ENCODE measurements at regions not wholly inside any gene's neighbourhood (a gene's known extent, or its start where the extent isn't known, plus 50 kb on each side); places are given as distances from the start of the nearest gene placed in this dataset.

GRCh38 chr6:11381801-11382513 lies 149.5 kb upstream of the NEDD9 start:
- H3K27ac Mint-ChIP-seq: no peak overlapping the region
- H3K4me3 Mint-ChIP-seq: no peak overlapping the region
- POLR2A ChIA-PET: no interaction called here
- ATAC-seq: no peak; the same call in 1 of the 2 replicates
- CTCF ChIA-PET: interaction anchor here (0.7 kb wide), 1 partner anchor 105 kb away, joined by 3 read pairs; no protein-coding TSS in a partner anchor
- peaks cover 16% of the 10 kb centered on the region for H3K4me1 Mint-ChIP-seq
- no peaks in the 10 kb centered on the region for H3K27me3 Mint-ChIP-seq (ENCODE audit: low read depth)
- TF ChIP-seq GRHL2 (CRISPR knock-in tag; IDR thresholded peaks at IDR 0.05; ENCODE audit: insufficient replicate concordance, severe bottlenecking): no peak
- no peak for TF ChIP-seq ZNF423 (CRISPR knock-in tag; IDR thresholded peaks at IDR 0.05)
- no peak for TF ChIP-seq OVOL2 (CRISPR knock-in tag; IDR thresholded peaks at IDR 0.05; ENCODE audit: borderline replicate concordance)
- no peak for TF ChIP-seq ZNF263 (CRISPR knock-in tag; IDR thresholded peaks at IDR 0.05; ENCODE audit: low read depth)
- TF ChIP-seq, protein P1, sequence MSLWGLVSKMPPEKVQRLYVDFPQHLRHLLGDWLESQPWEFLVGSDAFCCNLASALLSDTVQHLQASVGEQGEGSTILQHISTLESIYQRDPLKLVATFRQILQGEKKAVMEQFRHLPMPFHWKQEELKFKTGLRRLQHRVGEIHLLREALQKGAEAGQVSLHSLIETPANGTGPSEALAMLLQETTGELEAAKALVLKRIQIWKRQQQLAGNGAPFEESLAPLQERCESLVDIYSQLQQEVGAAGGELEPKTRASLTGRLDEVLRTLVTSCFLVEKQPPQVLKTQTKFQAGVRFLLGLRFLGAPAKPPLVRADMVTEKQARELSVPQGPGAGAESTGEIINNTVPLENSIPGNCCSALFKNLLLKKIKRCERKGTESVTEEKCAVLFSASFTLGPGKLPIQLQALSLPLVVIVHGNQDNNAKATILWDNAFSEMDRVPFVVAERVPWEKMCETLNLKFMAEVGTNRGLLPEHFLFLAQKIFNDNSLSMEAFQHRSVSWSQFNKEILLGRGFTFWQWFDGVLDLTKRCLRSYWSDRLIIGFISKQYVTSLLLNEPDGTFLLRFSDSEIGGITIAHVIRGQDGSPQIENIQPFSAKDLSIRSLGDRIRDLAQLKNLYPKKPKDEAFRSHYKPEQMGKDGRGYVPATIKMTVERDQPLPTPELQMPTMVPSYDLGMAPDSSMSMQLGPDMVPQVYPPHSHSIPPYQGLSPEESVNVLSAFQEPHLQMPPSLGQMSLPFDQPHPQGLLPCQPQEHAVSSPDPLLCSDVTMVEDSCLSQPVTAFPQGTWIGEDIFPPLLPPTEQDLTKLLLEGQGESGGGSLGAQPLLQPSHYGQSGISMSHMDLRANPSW (CRISPR knock-in tag; conservative IDR thresholded peaks at IDR 0.05; ENCODE audit: low read depth): no peak
- no peak for TF ChIP-seq TCF7 (CRISPR knock-in tag; IDR thresholded peaks at IDR 0.05; ENCODE audit: low read depth)
- no peak for TF ChIP-seq JUN (CRISPR knock-in tag; IDR thresholded peaks at IDR 0.05)
- no peak for TF ChIP-seq ARID4B (CRISPR knock-in tag; IDR thresholded peaks at IDR 0.05; ENCODE audit: borderline replicate concordance)
- TF ChIP-seq MYBL2 (CRISPR knock-in tag; IDR thresholded peaks at IDR 0.05): no peak
- no peak for DNase-seq (ENCODE audit: low spot score)
- peaks cover 5% of the 10 kb centered on the region; the same call in 1 of the 2 replicates for H3K36me3 Mint-ChIP-seq
- H3K9me3 Mint-ChIP-seq: peaks cover 10% of the 10 kb centered on the region

GRCh38 chr6:11380969-11381744 lies 148.7 kb upstream of the NEDD9 start:
- Mint-ChIP-seq H3K9me3 (peaks cover 18% of the 10 kb centered on the region), H3K27me3 (ENCODE audit: low read depth) (no peaks in the 10 kb centered on the region), H3K27ac (no peak overlapping the region), H3K4me1 (peaks cover 16% of the 10 kb centered on the region), H3K36me3 (peaks cover 8% of the 10 kb centered on the region), H3K4me3 (no peak overlapping the region)
- ChIA-PET CTCF (interaction anchor here (0.7 kb wide), 1 partner anchor 104 kb away, joined by 3 read pairs; no protein-coding TSS in a partner anchor), POLR2A (no interaction called here)
- DNase-seq (ENCODE audit: low spot score) (no peak), ATAC-seq (no peak)
- TF ChIP-seq PREB (CRISPR knock-in tag; IDR thresholded peaks at IDR 0.05; ENCODE audit: borderline replicate concordance) (no peak), ESRRA (CRISPR knock-in tag; IDR thresholded peaks at IDR 0.05; ENCODE audit: borderline replicate concordance) (no peak), ATF3 (CRISPR knock-in tag; conservative IDR thresholded peaks at IDR 0.05) (no peak), SMAD4 (CRISPR knock-in tag; IDR thresholded peaks at IDR 0.05) (no peak), ETV6 (CRISPR knock-in tag; IDR thresholded peaks at IDR 0.05) (no peak)
- TF ChIP-seq, protein P2, sequence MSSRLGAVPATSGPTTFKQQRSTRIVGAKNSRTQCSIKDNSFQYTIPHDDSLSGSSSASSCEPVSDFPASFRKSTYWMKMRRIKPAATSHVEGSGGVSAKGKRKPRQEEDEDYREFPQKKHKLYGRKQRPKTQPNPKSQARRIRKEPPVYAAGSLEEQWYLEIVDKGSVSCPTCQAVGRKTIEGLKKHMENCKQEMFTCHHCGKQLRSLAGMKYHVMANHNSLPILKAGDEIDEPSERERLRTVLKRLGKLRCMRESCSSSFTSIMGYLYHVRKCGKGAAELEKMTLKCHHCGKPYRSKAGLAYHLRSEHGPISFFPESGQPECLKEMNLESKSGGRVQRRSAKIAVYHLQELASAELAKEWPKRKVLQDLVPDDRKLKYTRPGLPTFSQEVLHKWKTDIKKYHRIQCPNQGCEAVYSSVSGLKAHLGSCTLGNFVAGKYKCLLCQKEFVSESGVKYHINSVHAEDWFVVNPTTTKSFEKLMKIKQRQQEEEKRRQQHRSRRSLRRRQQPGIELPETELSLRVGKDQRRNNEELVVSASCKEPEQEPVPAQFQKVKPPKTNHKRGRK (CRISPR knock-in tag; IDR thresholded peaks at IDR 0.05; ENCODE audit: borderline replicate concordance): no peak
- TF ChIP-seq, protein P3, sequence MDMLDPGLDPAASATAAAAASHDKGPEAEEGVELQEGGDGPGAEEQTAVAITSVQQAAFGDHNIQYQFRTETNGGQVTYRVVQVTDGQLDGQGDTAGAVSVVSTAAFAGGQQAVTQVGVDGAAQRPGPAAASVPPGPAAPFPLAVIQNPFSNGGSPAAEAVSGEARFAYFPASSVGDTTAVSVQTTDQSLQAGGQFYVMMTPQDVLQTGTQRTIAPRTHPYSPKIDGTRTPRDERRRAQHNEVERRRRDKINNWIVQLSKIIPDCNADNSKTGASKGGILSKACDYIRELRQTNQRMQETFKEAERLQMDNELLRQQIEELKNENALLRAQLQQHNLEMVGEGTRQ (CRISPR knock-in tag; IDR thresholded peaks at IDR 0.05): no peak
- TF ChIP-seq, protein P4, sequence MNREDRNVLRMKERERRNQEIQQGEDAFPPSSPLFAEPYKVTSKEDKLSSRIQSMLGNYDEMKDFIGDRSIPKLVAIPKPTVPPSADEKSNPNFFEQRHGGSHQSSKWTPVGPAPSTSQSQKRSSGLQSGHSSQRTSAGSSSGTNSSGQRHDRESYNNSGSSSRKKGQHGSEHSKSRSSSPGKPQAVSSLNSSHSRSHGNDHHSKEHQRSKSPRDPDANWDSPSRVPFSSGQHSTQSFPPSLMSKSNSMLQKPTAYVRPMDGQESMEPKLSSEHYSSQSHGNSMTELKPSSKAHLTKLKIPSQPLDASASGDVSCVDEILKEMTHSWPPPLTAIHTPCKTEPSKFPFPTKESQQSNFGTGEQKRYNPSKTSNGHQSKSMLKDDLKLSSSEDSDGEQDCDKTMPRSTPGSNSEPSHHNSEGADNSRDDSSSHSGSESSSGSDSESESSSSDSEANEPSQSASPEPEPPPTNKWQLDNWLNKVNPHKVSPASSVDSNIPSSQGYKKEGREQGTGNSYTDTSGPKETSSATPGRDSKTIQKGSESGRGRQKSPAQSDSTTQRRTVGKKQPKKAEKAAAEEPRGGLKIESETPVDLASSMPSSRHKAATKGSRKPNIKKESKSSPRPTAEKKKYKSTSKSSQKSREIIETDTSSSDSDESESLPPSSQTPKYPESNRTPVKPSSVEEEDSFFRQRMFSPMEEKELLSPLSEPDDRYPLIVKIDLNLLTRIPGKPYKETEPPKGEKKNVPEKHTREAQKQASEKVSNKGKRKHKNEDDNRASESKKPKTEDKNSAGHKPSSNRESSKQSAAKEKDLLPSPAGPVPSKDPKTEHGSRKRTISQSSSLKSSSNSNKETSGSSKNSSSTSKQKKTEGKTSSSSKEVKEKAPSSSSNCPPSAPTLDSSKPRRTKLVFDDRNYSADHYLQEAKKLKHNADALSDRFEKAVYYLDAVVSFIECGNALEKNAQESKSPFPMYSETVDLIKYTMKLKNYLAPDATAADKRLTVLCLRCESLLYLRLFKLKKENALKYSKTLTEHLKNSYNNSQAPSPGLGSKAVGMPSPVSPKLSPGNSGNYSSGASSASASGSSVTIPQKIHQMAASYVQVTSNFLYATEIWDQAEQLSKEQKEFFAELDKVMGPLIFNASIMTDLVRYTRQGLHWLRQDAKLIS (CRISPR knock-in tag; IDR thresholded peaks at IDR 0.05; ENCODE audit: borderline replicate concordance): no peak

Measured in WTC11 (cell line).